Endodermal cell (in vitro differentiated cells): ENCODE measurements at regions not wholly inside any gene's neighbourhood (a gene's known extent, or its start where the extent isn't known, plus 50 kb on each side); places are given as distances from the start of the nearest gene placed in this dataset.

ENCODE experiments used
- DNase-seq: peaks from one replicate; pipeline ENCODE4 v3.0.0-alpha.2; 2017
- H3K27ac ChIP-seq: 2 replicates; pipeline ENCODE4 v1.5.1; 2013; ENCODE audit warnings: mild to moderate bottlenecking, low read depth, low read length, moderate library complexity
- H3K27me3 ChIP-seq: 2 replicates; pipeline ENCODE4 v1.6.1; 2013; ENCODE audit warnings: mild to moderate bottlenecking, low read length, moderate library complexity; ENCODE audit not compliant: insufficient read depth, control insufficient read depth, poor library complexity, severe bottlenecking
- H3K36me3 ChIP-seq: 2 replicates; pipeline ENCODE4 v1.7.0; 2013; ENCODE audit warnings: mild to moderate bottlenecking, low read length, moderate library complexity; ENCODE audit not compliant: control insufficient read depth, insufficient read depth
- H3K4me1 ChIP-seq: one replicate; pipeline ENCODE4 v1.7.0; 2013; ENCODE audit warnings: low read length; ENCODE audit not compliant: control insufficient read depth, insufficient read depth
- H3K4me3 ChIP-seq: 2 replicates; pipeline ENCODE4 v1.5.1; 2013; ENCODE audit warnings: mild to moderate bottlenecking, low read length, moderate library complexity
- H3K9ac ChIP-seq: 2 replicates; pipeline ENCODE4 v1.6.1; 2013; ENCODE audit warnings: mild to moderate bottlenecking, low read length, moderate library complexity; ENCODE audit not compliant: poor library complexity, severe bottlenecking; ENCODE audit errors: extremely low read depth
- H3K9me3 ChIP-seq: 2 replicates; pipeline ENCODE4 v1.6.1; 2013; ENCODE audit warnings: mild to moderate bottlenecking, low read length, moderate library complexity; ENCODE audit not compliant: control insufficient read depth
- H3K27ac Mint-ChIP-seq: 2 replicates; pipeline ENCODE4 v1.8.0; 2020; ENCODE audit warnings: mixed read lengths
- H3K27me3 Mint-ChIP-seq: 2 replicates; pipeline ENCODE4 v1.8.0; 2021; ENCODE audit warnings: mild to moderate bottlenecking, mixed read lengths; ENCODE audit not compliant: insufficient read depth
- H3K36me3 Mint-ChIP-seq: 2 replicates; pipeline ENCODE4 v1.8.0; 2020; ENCODE audit warnings: low read depth, mixed read lengths
- H3K4me1 Mint-ChIP-seq: 2 replicates; pipeline ENCODE4 v1.8.0; 2020; ENCODE audit warnings: mixed read lengths
- H3K4me3 Mint-ChIP-seq: 2 replicates; pipeline ENCODE4 v1.8.0; 2020; ENCODE audit warnings: mild to moderate bottlenecking, moderate library complexity, mixed read lengths
- H3K9me3 Mint-ChIP-seq: 2 replicates; pipeline ENCODE4 v1.8.0; 2020; ENCODE audit warnings: mild to moderate bottlenecking, mixed read lengths
- WGBS, 2 experiments: methylation state at CpG; one replicate each; pipeline versions ENCODE4 v1.1.5 to v1.1.7; 2013; ENCODE audit warnings: missing lambda C conversion rate in 2 of 2, mixed read lengths in 1 of 2; ENCODE audit not compliant: insufficient coverage in 1 of 2, insufficient read length in 1 of 2; 5-methylcytosine and 5-hydroxymethylcytosine counted together
- TF ChIP-seq, protein P1 (sequence below): fragments of 200-600 bp; sonication (generic); conservative IDR thresholded peaks from 2 replicates; pipeline ENCODE4 v1.5.0; 2021; ENCODE audit warnings: antibody characterized with exemption, mild to moderate bottlenecking

DNA sequence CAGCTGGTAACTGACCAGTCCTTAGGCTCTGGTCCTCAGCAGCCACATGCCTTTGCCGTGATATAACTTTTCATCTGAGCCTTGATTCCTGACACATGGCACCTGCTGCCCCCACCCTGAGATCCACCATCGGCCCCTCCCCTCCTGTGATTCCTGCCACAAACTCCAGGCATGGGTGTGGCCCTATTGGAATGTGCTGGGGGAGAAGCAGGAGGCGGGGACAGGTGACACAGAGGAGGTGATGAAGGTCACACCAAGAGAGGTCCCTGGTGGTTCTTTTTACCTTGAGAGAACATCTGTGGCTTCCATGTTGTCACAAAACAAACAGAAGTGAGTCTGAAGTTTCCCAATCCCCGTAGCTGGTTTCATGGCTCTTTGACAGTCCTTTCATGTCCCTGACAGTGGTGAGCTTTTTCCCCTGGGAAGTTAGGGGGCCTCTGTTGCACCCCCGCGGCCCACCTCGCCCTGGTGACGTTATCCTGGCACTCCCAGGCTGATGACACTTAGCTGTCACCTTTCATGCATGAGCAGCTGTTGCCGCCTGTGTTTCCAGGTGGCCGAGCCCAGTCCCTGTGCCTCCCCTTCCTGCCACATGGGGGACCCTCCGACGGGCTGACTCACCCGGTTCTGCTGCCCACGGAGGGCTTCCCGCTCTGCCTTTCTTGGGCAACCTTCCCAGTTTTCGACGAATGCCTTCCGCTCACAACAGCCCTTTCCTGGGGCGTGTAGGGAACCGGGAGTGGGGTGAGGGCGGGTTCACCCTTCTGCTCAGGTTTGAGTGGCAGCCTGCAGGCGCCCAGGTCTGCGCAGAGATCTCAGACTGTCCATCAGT, 66.3 kb upstream of the GLI2 start:
- no peaks in the 10 kb centered on the region for H3K4me1 Mint-ChIP-seq
- Histone ChIP-seq H3K9ac (no peak overlapping the region), H3K9me3 (peaks cover 30% of the 10 kb centered on the region), H3K4me3 (no peak overlapping the region), H3K4me1 (no peaks in the 10 kb centered on the region), H3K27me3 (peaks cover 12% of the 10 kb centered on the region), H3K27ac (no peak overlapping the region), H3K36me3 (no peaks in the 10 kb centered on the region)
- DNase-seq = peak; percentile 90
- peaks cover 39% of the 10 kb centered on the region for H3K9me3 Mint-ChIP-seq
- no peak overlapping the region for H3K4me3 Mint-ChIP-seq
- no peak overlapping the region for H3K27ac Mint-ChIP-seq
- peaks cover 3% of the 10 kb centered on the region for H3K36me3 Mint-ChIP-seq
- peaks cover 69% of the 10 kb centered on the region for H3K27me3 Mint-ChIP-seq
- TF ChIP-seq, protein P1, sequence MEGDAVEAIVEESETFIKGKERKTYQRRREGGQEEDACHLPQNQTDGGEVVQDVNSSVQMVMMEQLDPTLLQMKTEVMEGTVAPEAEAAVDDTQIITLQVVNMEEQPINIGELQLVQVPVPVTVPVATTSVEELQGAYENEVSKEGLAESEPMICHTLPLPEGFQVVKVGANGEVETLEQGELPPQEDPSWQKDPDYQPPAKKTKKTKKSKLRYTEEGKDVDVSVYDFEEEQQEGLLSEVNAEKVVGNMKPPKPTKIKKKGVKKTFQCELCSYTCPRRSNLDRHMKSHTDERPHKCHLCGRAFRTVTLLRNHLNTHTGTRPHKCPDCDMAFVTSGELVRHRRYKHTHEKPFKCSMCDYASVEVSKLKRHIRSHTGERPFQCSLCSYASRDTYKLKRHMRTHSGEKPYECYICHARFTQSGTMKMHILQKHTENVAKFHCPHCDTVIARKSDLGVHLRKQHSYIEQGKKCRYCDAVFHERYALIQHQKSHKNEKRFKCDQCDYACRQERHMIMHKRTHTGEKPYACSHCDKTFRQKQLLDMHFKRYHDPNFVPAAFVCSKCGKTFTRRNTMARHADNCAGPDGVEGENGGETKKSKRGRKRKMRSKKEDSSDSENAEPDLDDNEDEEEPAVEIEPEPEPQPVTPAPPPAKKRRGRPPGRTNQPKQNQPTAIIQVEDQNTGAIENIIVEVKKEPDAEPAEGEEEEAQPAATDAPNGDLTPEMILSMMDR = peak; percentile 80
- whole genome bisulfite sequencing, 2 experiments = 35 to 47% methylated on average over 13 to 23 of the region's 23 CpGs

DNA sequence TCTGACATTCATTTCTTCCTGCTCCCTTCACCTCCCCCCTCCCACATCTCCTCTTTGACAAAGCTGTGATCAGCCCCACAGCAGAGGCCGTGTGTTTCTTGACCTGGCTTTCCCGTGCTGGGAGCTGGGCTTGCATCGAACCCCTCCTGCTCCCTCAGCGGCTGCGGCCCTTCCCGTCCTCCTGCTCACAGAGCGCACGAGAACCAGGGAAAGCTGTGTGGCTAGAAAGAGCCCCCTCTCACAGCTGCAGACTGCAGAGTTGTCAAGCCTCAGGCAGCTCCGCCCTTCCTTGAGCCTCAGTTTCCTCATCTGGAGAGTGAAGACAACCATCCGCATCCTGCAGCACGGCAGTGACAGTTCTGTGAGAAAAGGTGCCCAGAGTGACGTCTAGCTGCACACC, 65.7 kb upstream of the GLI2 start:
- H3K27me3 ChIP-seq = peaks cover 12% of the 10 kb centered on the region
- 87 to 90% methylated on average over 12 of the region's 12 CpGs for WGBS, 2 experiments
- TF ChIP-seq, protein P1 = no peak

DNA sequence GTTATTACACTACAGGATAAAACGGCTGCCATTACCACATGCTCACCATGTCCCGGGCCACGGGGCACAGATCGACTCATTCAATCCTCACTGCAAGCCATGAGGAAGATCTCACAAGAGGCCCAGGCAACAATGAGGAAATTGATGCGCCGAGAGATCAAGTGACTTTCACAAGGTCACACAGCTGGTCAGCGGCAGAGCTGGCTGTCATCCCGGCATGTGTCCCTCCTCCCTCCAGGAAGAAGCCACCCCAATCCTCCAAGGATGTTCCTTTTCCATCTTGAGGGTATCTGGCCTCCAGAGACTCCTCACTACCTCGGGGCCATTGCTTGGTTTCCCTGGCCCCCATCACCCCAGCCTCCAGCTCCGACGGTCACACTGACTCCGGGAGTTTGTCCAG, 65.3 kb upstream of the GLI2 start:
- H3K9me3 ChIP-seq = peaks cover 20% of the 10 kb centered on the region
- no peaks in the 10 kb centered on the region for H3K4me1 Mint-ChIP-seq
- H3K4me3 ChIP-seq = no peak overlapping the region
- no peak overlapping the region for H3K27ac Mint-ChIP-seq
- peaks cover 3% of the 10 kb centered on the region for H3K36me3 Mint-ChIP-seq
- peaks cover 29% of the 10 kb centered on the region for H3K9me3 Mint-ChIP-seq
- H3K27ac ChIP-seq = no peak overlapping the region
- peaks cover 12% of the 10 kb centered on the region for H3K27me3 ChIP-seq
- no peak overlapping the region for H3K4me3 Mint-ChIP-seq
- DNase-seq = no peak
- peaks cover 73% of the 10 kb centered on the region for H3K27me3 Mint-ChIP-seq
- H3K4me1 ChIP-seq = no peaks in the 10 kb centered on the region
- TF ChIP-seq, protein P1 = no peak
- H3K9ac ChIP-seq = no peak overlapping the region
- no peaks in the 10 kb centered on the region for H3K36me3 ChIP-seq
- 92 to 93% methylated on average over 12 of the region's 12 CpGs for WGBS, 2 experiments

More for the DNA sequence above, 65.7 kb upstream of the GLI2 start:
- Mint-ChIP-seq H3K4me1 (no peaks in the 10 kb centered on the region), H3K36me3 (peaks cover 3% of the 10 kb centered on the region), H3K9me3 (peaks cover 33% of the 10 kb centered on the region), H3K27ac (no peak overlapping the region), H3K4me3 (no peak overlapping the region), H3K27me3 (peaks cover 71% of the 10 kb centered on the region)
- peaks cover 24% of the 10 kb centered on the region for H3K9me3 ChIP-seq
- no peak for DNase-seq
- H3K4me1 ChIP-seq = no peaks in the 10 kb centered on the region
- no peak overlapping the region for H3K4me3 ChIP-seq
- no peaks in the 10 kb centered on the region for H3K36me3 ChIP-seq
- no peak overlapping the region for H3K27ac ChIP-seq
- H3K9ac ChIP-seq = no peak overlapping the region
